GM23338 (cell line): ENCODE measurements at regions not wholly inside any gene's neighbourhood (a gene's known extent, or its start where the extent isn't known, plus 50 kb on each side); places are given as distances from the start of the nearest gene placed in this dataset.

Experiments
- ATAC-seq: fragments of 200-7000 bp; cut with Tn5 transposase; 3 replicates; pipeline ENCODE4 v1.9.1; 2020
- DNase-seq: peaks from one replicate; pipeline ENCODE4 v3.0.0-alpha.2; 2015; ENCODE audit warnings: low spot score
- H2AFZ ChIP-seq: fragments of 200-600 bp; sonication (generic); 2 replicates; pipeline ENCODE4 v1.8.0; 2016; ENCODE audit warnings: antibody characterized with exemption, mild to moderate bottlenecking, moderate library complexity
- H3F3A ChIP-seq: fragments of 200-600 bp; sonication (generic); replicated peaks from 2 replicates; pipeline ENCODE4 v1.8.0; 2017; ENCODE audit warnings: antibody characterized with exemption, mixed run types, low read depth
- H3K27ac ChIP-seq: fragments of 200-600 bp; sonication (generic); 2 replicates; pipeline ENCODE4 v1.6.1; 2016; ENCODE audit warnings: low read depth
- H3K27me3 ChIP-seq: fragments of 200-600 bp; sonication (generic); 2 replicates; pipeline ENCODE4 v1.8.0; 2016; ENCODE audit warnings: mild to moderate bottlenecking, mixed run types, moderate library complexity; ENCODE audit not compliant: insufficient read depth
- H3K36me3 ChIP-seq: fragments of 200-600 bp; sonication (generic); 2 replicates; pipeline ENCODE4 v1.8.0; 2016; ENCODE audit warnings: mild to moderate bottlenecking; ENCODE audit not compliant: insufficient read depth
- H3K4me1 ChIP-seq: fragments of 200-600 bp; sonication (generic); 2 replicates; pipeline ENCODE4 v1.8.0; 2016; ENCODE audit warnings: mild to moderate bottlenecking, moderate library complexity; ENCODE audit not compliant: insufficient read depth
- H3K4me2 ChIP-seq: fragments of 200-600 bp; sonication (generic); 2 replicates; pipeline ENCODE4 v1.7.1; 2017; ENCODE audit warnings: mixed run types
- H3K4me3 ChIP-seq: fragments of 200-600 bp; sonication (generic); 2 replicates; pipeline ENCODE4 v1.6.1; 2016; ENCODE audit warnings: mixed run types
- H3K79me2 ChIP-seq: fragments of 200-600 bp; sonication (generic); replicated peaks from 2 replicates; pipeline ENCODE4 v1.8.0; 2017; ENCODE audit warnings: mild to moderate bottlenecking; ENCODE audit not compliant: insufficient read depth
- H3K9me2 ChIP-seq: fragments of 200-600 bp; sonication (generic); 2 replicates; pipeline ENCODE4 v1.8.0; 2017; ENCODE audit not compliant: insufficient read depth
- H4K20me1 ChIP-seq: fragments of 200-600 bp; sonication (generic); replicated peaks from 2 replicates; pipeline ENCODE4 v1.8.0; 2017; ENCODE audit warnings: mild to moderate bottlenecking; ENCODE audit not compliant: insufficient read depth
- H3K27ac Mint-ChIP-seq: 2 replicates; pipeline ENCODE4 v1.8.0; 2020; ENCODE audit warnings: inconsistent platforms, mild to moderate bottlenecking, moderate library complexity, mixed read lengths
- H3K27me3 Mint-ChIP-seq: 3 replicates; pipeline ENCODE4 v1.8.0; 2022; ENCODE audit warnings: low read depth, mild to moderate bottlenecking, moderate library complexity, mixed read lengths, inconsistent platforms; ENCODE audit not compliant: insufficient read depth, poor library complexity
- H3K36me3 Mint-ChIP-seq: 3 replicates; pipeline ENCODE4 v1.8.0; 2021; ENCODE audit warnings: low read depth, mild to moderate bottlenecking, inconsistent platforms, moderate library complexity, mixed read lengths
- H3K4me1 Mint-ChIP-seq: 3 replicates; pipeline ENCODE4 v1.8.0; 2020; ENCODE audit warnings: mild to moderate bottlenecking, inconsistent platforms, mixed read lengths
- H3K4me3 Mint-ChIP-seq: 3 replicates; pipeline ENCODE4 v1.8.0; 2021; ENCODE audit warnings: moderate library complexity, mild to moderate bottlenecking, inconsistent platforms, mixed read lengths
- H3K9me3 Mint-ChIP-seq: 3 replicates; pipeline ENCODE4 v1.8.0; 2020; ENCODE audit warnings: moderate library complexity, mild to moderate bottlenecking, inconsistent platforms, mixed read lengths
- CREB1 ChIP-seq: fragments of 250-450 bp; sonication (Bioruptor Pico); IDR thresholded peaks from 2 replicates; pipeline ENCODE4 v1.5.0; 2020; ENCODE audit warnings: low read depth, mild to moderate bottlenecking, moderate library complexity
- CTCF ChIP-seq, 2 experiments: fragments of 200-600 bp in 1 of 2; sonication (generic) in 1 of 2; conservative IDR thresholded peaks; 2 replicates each; pipeline versions ENCODE4 v1.5.1 to v1.6.1; 2016 to 2017; ENCODE audit warnings: antibody characterized with exemption in 2 of 2, low read depth in 2 of 2, mild to moderate bottlenecking in 2 of 2, moderate library complexity in 1 of 2
- EZH2 ChIP-seq: fragments of 200-600 bp; sonication (generic); IDR thresholded peaks from one replicate; pipeline ENCODE4 v1.8.0; 2017; ENCODE audit warnings: antibody characterized with exemption, mild to moderate bottlenecking, low read depth; ENCODE audit not compliant: unreplicated experiment
- EZH2phosphoT487 ChIP-seq: fragments of 200-600 bp; sonication (generic); IDR thresholded peaks from one replicate; pipeline ENCODE4 v1.8.1; 2018; ENCODE audit warnings: antibody characterized with exemption; ENCODE audit not compliant: unreplicated experiment
- JUNB ChIP-seq: IDR thresholded peaks from one replicate; pipeline ENCODE4 v1.6.1; 2016; ENCODE audit warnings: antibody characterized with exemption; ENCODE audit not compliant: unreplicated experiment
- NANOG ChIP-seq: IDR thresholded peaks from 2 replicates; pipeline ENCODE4 v1.6.1; 2016; ENCODE audit warnings: antibody characterized with exemption, borderline replicate concordance
- POLR2AphosphoS5 ChIP-seq: IDR thresholded peaks from 2 replicates; pipeline ENCODE4 v1.6.1; 2016; ENCODE audit warnings: antibody characterized with exemption, low read depth
- STAT1 ChIP-seq: IDR thresholded peaks from one replicate; pipeline ENCODE4 v1.6.1; 2016; ENCODE audit warnings: antibody characterized with exemption; ENCODE audit not compliant: unreplicated experiment
- ZNF114 ChIP-seq: fragments of 250-450 bp; sonication (Bioruptor Pico); IDR thresholded peaks from 2 replicates; pipeline ENCODE4 v1.5.0; 2020; ENCODE audit warnings: mild to moderate bottlenecking, moderate library complexity
- ZNF331 ChIP-seq: fragments of 250-450 bp; sonication (Bioruptor Pico); IDR thresholded peaks from 2 replicates; pipeline ENCODE4 v1.5.0; 2020; ENCODE audit warnings: low read depth, mild to moderate bottlenecking, moderate library complexity
- ZNF462 ChIP-seq: fragments of 250-450 bp; sonication (Bioruptor Pico); IDR thresholded peaks from 2 replicates; pipeline ENCODE4 v1.5.0; 2020; ENCODE audit warnings: mild to moderate bottlenecking, moderate library complexity
- TF ChIP-seq, protein P1 (sequence below): IDR thresholded peaks from 2 replicates; pipeline ENCODE4 v1.6.1; 2016; ENCODE audit warnings: antibody characterized with exemption
- TF ChIP-seq, protein P2 (sequence below): IDR thresholded peaks from one replicate; pipeline ENCODE4 v1.6.1; 2018; ENCODE audit warnings: antibody characterized with exemption; ENCODE audit not compliant: unreplicated experiment

GRCh38 chr15:70169147-70169546, 71.4 kb upstream of the TLE3 start:
- no peaks in the 10 kb centered on the region for H3K4me1 ChIP-seq
- TF ChIP-seq ZNF331 (CRISPR knock-in tag) = no peak
- TF ChIP-seq STAT1 = no peak
- no peak for TF ChIP-seq NANOG
- TF ChIP-seq, protein P1, sequence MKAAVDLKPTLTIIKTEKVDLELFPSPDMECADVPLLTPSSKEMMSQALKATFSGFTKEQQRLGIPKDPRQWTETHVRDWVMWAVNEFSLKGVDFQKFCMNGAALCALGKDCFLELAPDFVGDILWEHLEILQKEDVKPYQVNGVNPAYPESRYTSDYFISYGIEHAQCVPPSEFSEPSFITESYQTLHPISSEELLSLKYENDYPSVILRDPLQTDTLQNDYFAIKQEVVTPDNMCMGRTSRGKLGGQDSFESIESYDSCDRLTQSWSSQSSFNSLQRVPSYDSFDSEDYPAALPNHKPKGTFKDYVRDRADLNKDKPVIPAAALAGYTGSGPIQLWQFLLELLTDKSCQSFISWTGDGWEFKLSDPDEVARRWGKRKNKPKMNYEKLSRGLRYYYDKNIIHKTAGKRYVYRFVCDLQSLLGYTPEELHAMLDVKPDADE = no peak
- TF ChIP-seq EZH2 = no peak
- no peak for TF ChIP-seq ZNF114 (CRISPR knock-in tag)
- TF ChIP-seq JUNB = no peak
- TF ChIP-seq EZH2phosphoT487 = no peak
- no peak for TF ChIP-seq POLR2AphosphoS5
- no peak for TF ChIP-seq CREB1 (CRISPR knock-in tag)
- TF ChIP-seq, protein P2, sequence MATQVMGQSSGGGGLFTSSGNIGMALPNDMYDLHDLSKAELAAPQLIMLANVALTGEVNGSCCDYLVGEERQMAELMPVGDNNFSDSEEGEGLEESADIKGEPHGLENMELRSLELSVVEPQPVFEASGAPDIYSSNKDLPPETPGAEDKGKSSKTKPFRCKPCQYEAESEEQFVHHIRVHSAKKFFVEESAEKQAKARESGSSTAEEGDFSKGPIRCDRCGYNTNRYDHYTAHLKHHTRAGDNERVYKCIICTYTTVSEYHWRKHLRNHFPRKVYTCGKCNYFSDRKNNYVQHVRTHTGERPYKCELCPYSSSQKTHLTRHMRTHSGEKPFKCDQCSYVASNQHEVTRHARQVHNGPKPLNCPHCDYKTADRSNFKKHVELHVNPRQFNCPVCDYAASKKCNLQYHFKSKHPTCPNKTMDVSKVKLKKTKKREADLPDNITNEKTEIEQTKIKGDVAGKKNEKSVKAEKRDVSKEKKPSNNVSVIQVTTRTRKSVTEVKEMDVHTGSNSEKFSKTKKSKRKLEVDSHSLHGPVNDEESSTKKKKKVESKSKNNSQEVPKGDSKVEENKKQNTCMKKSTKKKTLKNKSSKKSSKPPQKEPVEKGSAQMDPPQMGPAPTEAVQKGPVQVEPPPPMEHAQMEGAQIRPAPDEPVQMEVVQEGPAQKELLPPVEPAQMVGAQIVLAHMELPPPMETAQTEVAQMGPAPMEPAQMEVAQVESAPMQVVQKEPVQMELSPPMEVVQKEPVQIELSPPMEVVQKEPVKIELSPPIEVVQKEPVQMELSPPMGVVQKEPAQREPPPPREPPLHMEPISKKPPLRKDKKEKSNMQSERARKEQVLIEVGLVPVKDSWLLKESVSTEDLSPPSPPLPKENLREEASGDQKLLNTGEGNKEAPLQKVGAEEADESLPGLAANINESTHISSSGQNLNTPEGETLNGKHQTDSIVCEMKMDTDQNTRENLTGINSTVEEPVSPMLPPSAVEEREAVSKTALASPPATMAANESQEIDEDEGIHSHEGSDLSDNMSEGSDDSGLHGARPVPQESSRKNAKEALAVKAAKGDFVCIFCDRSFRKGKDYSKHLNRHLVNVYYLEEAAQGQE = no peak
- no peak for TF ChIP-seq ZNF462 (CRISPR knock-in tag)
- no peak for TF ChIP-seq CTCF (conservative IDR thresholded peaks at IDR 0.05; ENCODE audit: low read depth in 2 of 2)
- Mint-ChIP-seq H3K36me3 (no peaks in the 10 kb centered on the region), H3K27me3 (peaks cover 4% of the 10 kb centered on the region), H3K9me3 (no peaks in the 10 kb centered on the region), H3K27ac (no peak overlapping the region), H3K4me3 (no peak overlapping the region), H3K4me1 (peaks cover 11% of the 10 kb centered on the region; the same call in 2 of the 3 replicates)
- H3K4me2 ChIP-seq = no peak overlapping the region
- DNase-seq = no peak
- ATAC-seq = no peak
- H3K9me2 ChIP-seq = no peaks in the 10 kb centered on the region
- H4K20me1 ChIP-seq = no peaks in the 10 kb centered on the region
- H2AFZ ChIP-seq = no peak overlapping the region
- no peaks in the 10 kb centered on the region for H3K36me3 ChIP-seq
- no peaks in the 10 kb centered on the region for H3K79me2 ChIP-seq
- no peaks in the 10 kb centered on the region for H3K27me3 ChIP-seq
- no peak overlapping the region for H3K4me3 ChIP-seq
- H3F3A ChIP-seq = no peaks in the 10 kb centered on the region
- no peak overlapping the region for H3K27ac ChIP-seq
